Right cardiac atrium (tissue), 5 donors: ENCODE measurements at regions not wholly inside any gene's neighbourhood (a gene's known extent, or its start where the extent isn't known, plus 50 kb on each side); places are given as distances from the start of the nearest gene placed in this dataset.

ENCODE experiments used
- ATAC-seq, 2 donors: fragments of 200-7000 bp; cut with Tn5 transposase; one replicate each; pipeline versions ENCODE4 v1.8.0 to v1.9.1; 2020; ENCODE audit warnings: moderate library complexity in 2 of 2, mild to moderate bottlenecking in 1 of 2
- DNase-seq, 3 donors: peaks; one replicate each; pipeline ENCODE4 v3.0.0-alpha.2; 2020
- H3K27ac ChIP-seq: one replicate; pipeline ENCODE4 v1.5.1; 2013; ENCODE audit warnings: mild to moderate bottlenecking, low read length, control low read depth, moderate library complexity
- H3K27me3 ChIP-seq: one replicate; pipeline ENCODE4 v1.6.1; 2013; ENCODE audit not compliant: control insufficient read depth, insufficient read depth
- H3K4me1 ChIP-seq: one replicate; pipeline ENCODE4 v1.6.1; 2013; ENCODE audit warnings: low read length; ENCODE audit not compliant: control insufficient read depth, insufficient read depth
- H3K4me3 ChIP-seq: one replicate; pipeline ENCODE4 v1.5.1; 2013; ENCODE audit warnings: low read length, control low read depth
- H3K9me3 ChIP-seq: one replicate; pipeline ENCODE4 v1.6.1; 2013; ENCODE audit warnings: low read length; ENCODE audit not compliant: control insufficient read depth
- WGBS: extraction: QIAGEN DNeasy Blood & Tissue Kit; methylation state at CpG from one replicate; pipeline ENCODE4 v1.1.7; 2013; 5-methylcytosine and 5-hydroxymethylcytosine counted together
- intact Hi-C, 4 donors: fragments of 100-400 bp; cut with DNase I; formaldehyde crosslinking; loops; one replicate each; pipeline versions ENCODE4 v1.11.0 to v1.14.0; 2022 to 2023
- donor health status: healthy with polysubstance abuse.
- donor health status: DM: no; HTN: yes; CAD: no.
- donor health status: DM: no; HTN: no; CAD: no.
- donor health status: DM: no; HTN: yes; CAD: no; lungs with severe emphysema.
- donor health status: DM: yes; HTN: yes; CAD: no.

GRCh38 chr14:25246751-25247150 lies 196.8 kb upstream of the STXBP6 start:
- no peaks in the 10 kb centered on the region for H3K9me3 ChIP-seq
- 76% methylated on average over 2 of the region's 2 CpGs for WGBS
- ATAC-seq (no peak), DNase-seq (no peak)
- H3K4me3 ChIP-seq: no peak overlapping the region
- intact Hi-C loops: no loop called here
- no peaks in the 10 kb centered on the region for H3K4me1 ChIP-seq
- H3K27me3 ChIP-seq: no peaks in the 10 kb centered on the region
- H3K27ac ChIP-seq: no peak overlapping the region

- DNase-seq (no peak), ATAC-seq (no peak)
- H3K4me1 ChIP-seq: no peaks in the 10 kb centered on the region
- no peak overlapping the region for H3K27ac ChIP-seq
- 51% methylated on average over 1 of the region's 1 CpG for WGBS
- H3K9me3 ChIP-seq: no peaks in the 10 kb centered on the region
- intact Hi-C loops: no loop called here
- no peaks in the 10 kb centered on the region for H3K27me3 ChIP-seq
- H3K4me3 ChIP-seq: no peak overlapping the region
These were observed 189.2 kb upstream of the STXBP6 start for GRCh38 chr14:25239170-25239569.

DNA sequence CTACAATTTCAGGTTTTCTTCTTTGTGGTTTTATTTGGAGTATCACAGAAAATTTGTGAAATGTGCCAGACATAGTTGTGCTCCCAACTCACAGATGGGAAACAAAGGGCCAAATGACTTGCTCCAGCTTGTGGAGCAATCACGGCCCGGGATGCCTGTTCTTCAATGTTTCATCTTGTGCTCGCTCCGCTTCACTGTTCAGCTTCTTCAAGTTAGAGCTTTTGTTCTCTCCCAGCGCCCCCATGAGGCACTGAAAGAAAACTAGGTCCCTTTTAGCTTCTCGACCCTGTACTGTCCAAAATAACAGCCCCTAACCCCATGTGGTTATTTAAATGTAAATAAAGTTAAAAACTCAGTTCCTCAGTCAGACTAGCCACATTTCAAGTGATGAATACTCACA lies 187.9 kb upstream of the STXBP6 start:
- intact Hi-C loops: no loop called here
- H3K9me3 ChIP-seq: no peaks in the 10 kb centered on the region
- H3K4me1 ChIP-seq: no peaks in the 10 kb centered on the region
- WGBS: 9% methylated on average over 6 of the region's 6 CpGs
- H3K27me3 ChIP-seq: no peaks in the 10 kb centered on the region
- no peak overlapping the region for H3K4me3 ChIP-seq
- no peak overlapping the region for H3K27ac ChIP-seq
- ATAC-seq: no peak
- DNase-seq: peak in 1 of 3 donors; percentile 11

GRCh38 chr14:25233613-25234012 lies 183.7 kb upstream of the STXBP6 start:
- ATAC-seq: no peak
- no peak overlapping the region for H3K4me3 ChIP-seq
- H3K27me3 ChIP-seq: no peaks in the 10 kb centered on the region
- no peak overlapping the region for H3K27ac ChIP-seq
- no peaks in the 10 kb centered on the region for H3K4me1 ChIP-seq
- 64% methylated on average over 3 of the region's 3 CpGs for WGBS
- no peaks in the 10 kb centered on the region for H3K9me3 ChIP-seq
- intact Hi-C loops: no loop called here
- no peak for DNase-seq

GRCh38 chr14:25231004-25231403 lies 181.1 kb upstream of the STXBP6 start:
- 45% methylated on average over 4 of the region's 4 CpGs for WGBS
- intact Hi-C loops: no loop called here
- no peaks in the 10 kb centered on the region for H3K27me3 ChIP-seq

DNA sequence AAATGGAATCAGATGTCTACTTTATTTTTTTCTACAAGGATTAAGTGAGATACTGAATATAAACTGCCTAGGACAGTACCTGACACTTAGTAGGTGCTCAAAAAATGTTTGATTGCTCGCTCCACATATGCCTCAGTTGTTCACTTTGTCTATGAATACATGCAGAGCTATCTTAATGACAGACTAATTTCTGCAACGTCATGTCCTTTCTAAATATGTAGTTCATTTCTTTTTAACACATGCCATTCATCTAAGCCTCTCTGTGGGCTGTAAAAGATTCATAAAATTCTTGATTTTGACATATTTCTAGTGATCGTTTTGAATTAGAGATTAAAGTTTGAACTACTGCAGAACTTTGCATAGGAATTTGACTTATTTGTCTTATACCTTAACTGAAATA lies 176.3 kb upstream of the STXBP6 start:
- Histone ChIP-seq H3K4me1 (no peaks in the 10 kb centered on the region), H3K27ac (no peak overlapping the region), H3K4me3 (no peak overlapping the region), H3K27me3 (no peaks in the 10 kb centered on the region), H3K9me3 (no peaks in the 10 kb centered on the region)
- intact Hi-C loops: no loop called here
- DNase-seq (no peak), ATAC-seq (no peak)
- WGBS: 57% methylated on average over 3 of the region's 3 CpGs

More at GRCh38 chr14:25231004-25231403, 181.1 kb upstream of the STXBP6 start:
- Histone ChIP-seq H3K4me3 (no peak overlapping the region), H3K4me1 (no peaks in the 10 kb centered on the region), H3K27ac (no peak overlapping the region), H3K9me3 (no peaks in the 10 kb centered on the region)
- DNase-seq (no peak), ATAC-seq (peak in 1 of 2 donors; percentile 44)

DNA sequence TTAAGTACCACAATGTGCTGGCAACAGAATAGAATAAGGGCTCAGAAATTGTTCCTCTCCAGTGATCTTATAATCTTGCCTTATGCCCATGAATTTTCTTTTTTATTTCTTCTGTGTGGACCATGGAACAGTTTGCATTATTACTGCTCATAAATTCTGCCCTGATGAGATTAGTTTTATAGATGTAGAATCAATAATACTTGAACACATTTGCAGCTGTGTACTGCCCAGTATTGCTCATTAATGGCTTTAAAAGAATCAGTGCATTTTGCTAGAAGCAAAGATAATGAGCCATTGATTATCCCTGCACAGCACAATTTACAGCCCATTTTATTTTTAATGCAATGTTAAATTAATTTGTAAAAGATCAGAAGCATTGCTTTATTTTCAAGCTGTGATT lies 172.3 kb upstream of the STXBP6 start:
- Histone ChIP-seq H3K4me1 (no peaks in the 10 kb centered on the region), H3K4me3 (no peak overlapping the region), H3K27me3 (no peaks in the 10 kb centered on the region), H3K27ac (no peak overlapping the region), H3K9me3 (no peaks in the 10 kb centered on the region)
- intact Hi-C loops: no loop called here
- ATAC-seq: no peak
- no peak for DNase-seq

DNA sequence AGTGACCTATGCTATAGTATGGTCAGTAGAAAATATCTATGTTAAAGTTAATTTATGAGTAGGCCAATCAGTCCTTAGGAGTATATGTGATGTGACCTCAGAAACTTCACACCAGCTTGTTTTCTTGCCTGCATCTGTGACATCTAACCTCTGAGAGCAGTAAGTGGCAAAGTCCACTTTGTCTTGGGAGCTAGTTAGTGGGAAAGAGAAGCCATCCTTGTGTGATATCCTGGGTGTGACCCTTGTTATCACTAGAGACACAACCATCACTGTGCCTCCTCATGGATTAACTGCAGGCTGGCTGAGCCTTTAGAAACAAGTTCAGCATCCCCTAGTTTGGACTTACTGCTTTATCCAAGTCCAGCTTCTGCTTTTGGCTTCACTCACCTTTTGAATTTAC lies 170.6 kb upstream of the STXBP6 start:
- H3K27me3 ChIP-seq: no peaks in the 10 kb centered on the region
- H3K27ac ChIP-seq: no peak overlapping the region
- no peak for DNase-seq
- H3K4me3 ChIP-seq: no peak overlapping the region
- ATAC-seq: no peak
- H3K4me1 ChIP-seq: no peaks in the 10 kb centered on the region
- intact Hi-C loops: no loop called here
- H3K9me3 ChIP-seq: no peaks in the 10 kb centered on the region

DNA sequence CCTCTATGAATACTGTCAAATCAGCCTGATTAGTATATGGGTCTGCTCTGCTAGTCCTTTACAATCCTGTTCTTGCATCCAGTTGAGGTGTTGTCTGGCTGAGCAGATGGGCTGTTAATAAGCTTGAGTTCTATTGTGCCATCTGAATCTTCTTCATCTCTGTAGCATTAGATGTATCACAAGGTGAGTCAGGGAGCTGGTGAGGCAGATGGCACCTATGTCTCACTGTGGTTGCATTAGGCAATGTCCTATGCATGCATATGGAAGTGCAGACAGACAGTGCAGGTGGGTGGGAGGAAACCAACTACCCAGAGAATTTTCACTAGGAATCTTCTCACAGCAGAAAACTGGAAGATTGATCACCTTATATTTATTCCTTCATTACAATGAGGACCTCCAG lies 165.7 kb upstream of the STXBP6 start:
- intact Hi-C loops: no loop called here

GRCh38 chr14:25197885-25198284 lies 147.9 kb upstream of the STXBP6 start:
- no peaks in the 10 kb centered on the region for H3K27me3 ChIP-seq
- no peak overlapping the region for H3K4me3 ChIP-seq
- no peak overlapping the region for H3K27ac ChIP-seq
- no peak for ATAC-seq
- intact Hi-C loops: no loop called here
- no peaks in the 10 kb centered on the region for H3K4me1 ChIP-seq
- no peak for DNase-seq
- H3K9me3 ChIP-seq: no peaks in the 10 kb centered on the region

More for the DNA sequence above, 165.7 kb upstream of the STXBP6 start:
- Histone ChIP-seq H3K4me3 (no peak overlapping the region), H3K9me3 (no peaks in the 10 kb centered on the region), H3K4me1 (no peaks in the 10 kb centered on the region), H3K27ac (no peak overlapping the region), H3K27me3 (no peaks in the 10 kb centered on the region)
- no peak for DNase-seq
- no peak for ATAC-seq

GRCh38 chr14:25180221-25180620 lies 130.3 kb upstream of the STXBP6 start:
- H3K9me3 ChIP-seq: no peaks in the 10 kb centered on the region
- no peak overlapping the region for H3K27ac ChIP-seq
- no peak for DNase-seq
- WGBS: 87% methylated on average over 1 of the region's 1 CpG
- ATAC-seq: no peak
- intact Hi-C loops: no loop called here
- no peaks in the 10 kb centered on the region for H3K4me1 ChIP-seq
- no peak overlapping the region for H3K4me3 ChIP-seq
- no peaks in the 10 kb centered on the region for H3K27me3 ChIP-seq

DNA sequence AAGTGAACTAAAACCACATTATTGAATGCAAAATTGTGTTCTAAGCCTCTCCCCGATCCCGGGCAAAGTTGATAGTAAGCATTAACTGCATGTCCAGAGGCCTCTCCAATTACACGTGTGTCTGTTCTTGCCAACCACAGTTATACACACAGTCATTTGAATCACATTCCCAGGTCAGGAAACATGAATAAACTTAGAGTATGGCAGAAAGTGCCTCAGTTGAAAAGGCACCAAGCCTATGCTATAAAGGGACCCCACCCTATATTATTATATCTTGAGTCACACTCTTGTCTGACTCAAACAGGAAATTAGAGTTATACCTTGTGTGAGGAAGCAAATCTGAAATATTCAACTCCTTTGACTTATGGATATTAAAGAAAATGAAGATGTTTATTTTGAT lies 128.3 kb upstream of the STXBP6 start:
- DNase-seq: no peak
- H3K27me3 ChIP-seq: no peaks in the 10 kb centered on the region
- H3K9me3 ChIP-seq: no peaks in the 10 kb centered on the region
- H3K4me3 ChIP-seq: no peak overlapping the region
- 84% methylated on average over 3 of the region's 3 CpGs for WGBS
- no peaks in the 10 kb centered on the region for H3K4me1 ChIP-seq
- no peak for ATAC-seq
- intact Hi-C loops: no loop called here
- H3K27ac ChIP-seq: no peak overlapping the region
